Erythroblast (primary cell): ENCODE measurements at regions not wholly inside any gene's neighbourhood (a gene's known extent, or its start where the extent isn't known, plus 50 kb on each side); places are given as distances from the start of the nearest gene placed in this dataset.

Experiments
- GATA1 ChIP-seq: IDR thresholded peaks from 2 replicates; pipeline ENCODE4 v1.6.1; 2011; ENCODE audit warnings: low read depth, mild to moderate bottlenecking, control low read depth, low read length, moderate library complexity
- POLR2A ChIP-seq: IDR thresholded peaks from 2 replicates; pipeline ENCODE4 v1.6.1; 2011; ENCODE audit warnings: mild to moderate bottlenecking, low read length

GRCh38 chr15:26182441-26182840 is 319.3 kb upstream of the ATP10A start:
- no peak for TF ChIP-seq POLR2A
- no peak for TF ChIP-seq GATA1
